Activated T-cell treated with anti-CD3 and anti-CD28 coated beads for 48 hours (primary cell): ENCODE measurements at regions not wholly inside any gene's neighbourhood (a gene's known extent, or its start where the extent isn't known, plus 50 kb on each side); places are given as distances from the start of the nearest gene placed in this dataset.
"Not testable (repeated sequence)": the region's sequence is repeated elsewhere in the genome, so short reads cannot be mapped to it uniquely, and the experiment has no call there.

Source experiments
- DNase-seq: peaks from one replicate; pipeline ENCODE4 v3.0.0-alpha.2; 2020; ENCODE audit warnings: low read depth

- DNase-seq: no peak
These were observed 253.9 kb downstream of the AGTPBP1 start for GRCh38 chr9:85487872-85488271.

- DNase-seq: no peak
These were observed 257.5 kb downstream of the AGTPBP1 start for GRCh38 chr9:85484235-85484634.

- no peak for DNase-seq
These were observed 258.5 kb downstream of the AGTPBP1 start for GRCh38 chr9:85483208-85483607.

GRCh38 chr9:85479305-85479704, 262.4 kb downstream of the AGTPBP1 start:
- DNase-seq: no peak

GRCh38 chr9:85478847-85479246, 262.9 kb downstream of the AGTPBP1 start:
- no peak for DNase-seq

GRCh38 chr9:85474896-85475295, 266.9 kb downstream of the AGTPBP1 start:
- not testable (repeated sequence) for DNase-seq

GRCh38 chr9:85471791-85472190, 270.0 kb downstream of the AGTPBP1 start:
- DNase-seq: no peak

- no peak for DNase-seq
These were observed 272.7 kb downstream of the AGTPBP1 start for GRCh38 chr9:85469041-85469440.

- DNase-seq: no peak
These were observed 274.9 kb downstream of the AGTPBP1 start for GRCh38 chr9:85466834-85467233.

GRCh38 chr9:85458114-85458864, 283.5 kb downstream of the AGTPBP1 start:
- DNase-seq: not testable (repeated sequence)

- no peak for DNase-seq
These were observed 287.9 kb downstream of the AGTPBP1 start for GRCh38 chr9:85453850-85454249.

GRCh38 chr9:85452841-85453240, 288.9 kb downstream of the AGTPBP1 start:
- DNase-seq: no peak

- DNase-seq: no peak
These were observed 290.1 kb downstream of the AGTPBP1 start for GRCh38 chr9:85451680-85452079.

GRCh38 chr9:85445887-85446286, 295.9 kb downstream of the AGTPBP1 start:
- no peak for DNase-seq

- DNase-seq: no peak
These were observed 297.5 kb downstream of the AGTPBP1 start for GRCh38 chr9:85444243-85444642.

- DNase-seq: no peak
These were observed 298.6 kb downstream of the AGTPBP1 start for GRCh38 chr9:85443190-85443598.

GRCh38 chr9:85439791-85440190, 302.0 kb downstream of the AGTPBP1 start:
- no peak for DNase-seq

- DNase-seq: not testable (repeated sequence)
These were observed 307.8 kb downstream of the AGTPBP1 start for GRCh38 chr9:85433956-85434355.

- DNase-seq: not testable (repeated sequence)
These were observed 308.2 kb downstream of the AGTPBP1 start for GRCh38 chr9:85433551-85433950.

GRCh38 chr9:85433046-85433445, 308.7 kb downstream of the AGTPBP1 start:
- no peak for DNase-seq

- no peak for DNase-seq
These were observed 309.2 kb downstream of the AGTPBP1 start for GRCh38 chr9:85432599-85432998.

GRCh38 chr9:85431339-85432102, 310.2 kb downstream of the AGTPBP1 start:
- no peak for DNase-seq

GRCh38 chr9:85430659-85431338, 311.0 kb downstream of the AGTPBP1 start:
- no peak for DNase-seq
